HEK293T (cell line): ENCODE measurements at regions not wholly inside any gene's neighbourhood (a gene's known extent, or its start where the extent isn't known, plus 50 kb on each side); places are given as distances from the start of the nearest gene placed in this dataset.

Experiments
- ARNT ChIP-seq: fragments of 450-650 bp; IDR thresholded peaks from 2 replicates; pipeline ENCODE4 v1.6.1; 2017; ENCODE audit warnings: mild to moderate bottlenecking
- BHLHE40 ChIP-seq: fragments of 450-650 bp; IDR thresholded peaks from 2 replicates; pipeline ENCODE4 v1.6.1; 2016; ENCODE audit warnings: mild to moderate bottlenecking, moderate library complexity, borderline replicate concordance
- ELF4 ChIP-seq: fragments of 450-650 bp; IDR thresholded peaks from 2 replicates; pipeline ENCODE4 v1.6.1; 2017; ENCODE audit warnings: antibody characterized with exemption
- FOXA1 ChIP-seq: fragments of 450-650 bp; IDR thresholded peaks from 2 replicates; pipeline ENCODE4 v1.6.1; 2016; ENCODE audit warnings: mild to moderate bottlenecking
- FOXK2 ChIP-seq: fragments of 450-650 bp; IDR thresholded peaks from 2 replicates; pipeline ENCODE4 v1.6.1; 2016; ENCODE audit warnings: mild to moderate bottlenecking
- FOXM1 ChIP-seq: fragments of 450-650 bp; IDR thresholded peaks from 2 replicates; pipeline ENCODE4 v1.6.1; 2017; ENCODE audit warnings: mild to moderate bottlenecking, borderline replicate concordance
- HDGF ChIP-seq: fragments of 450-650 bp; IDR thresholded peaks from 2 replicates; pipeline ENCODE4 v1.6.1; 2017; ENCODE audit warnings: antibody characterized with exemption, borderline replicate concordance
- LEF1 ChIP-seq: fragments of 450-650 bp; IDR thresholded peaks from 2 replicates; pipeline ENCODE4 v1.6.1; 2017; ENCODE audit warnings: mild to moderate bottlenecking, borderline replicate concordance
- NFRKB ChIP-seq: fragments of 450-650 bp; IDR thresholded peaks from 2 replicates; pipeline ENCODE4 v1.6.1; 2016; ENCODE audit warnings: mild to moderate bottlenecking, moderate library complexity
- SP1 ChIP-seq: fragments of 450-650 bp; IDR thresholded peaks from 2 replicates; pipeline ENCODE4 v1.6.1; 2017
- SUZ12 ChIP-seq: fragments of 450-650 bp; IDR thresholded peaks from 2 replicates; pipeline ENCODE4 v1.6.1; 2016; ENCODE audit warnings: mild to moderate bottlenecking
- TARDBP ChIP-seq: fragments of 450-650 bp; IDR thresholded peaks from 2 replicates; pipeline ENCODE4 v1.6.1; 2016
- TF ChIP-seq, protein P1 (sequence below): fragments of 450-650 bp; IDR thresholded peaks from 2 replicates; pipeline ENCODE4 v1.6.1; 2016

DNA sequence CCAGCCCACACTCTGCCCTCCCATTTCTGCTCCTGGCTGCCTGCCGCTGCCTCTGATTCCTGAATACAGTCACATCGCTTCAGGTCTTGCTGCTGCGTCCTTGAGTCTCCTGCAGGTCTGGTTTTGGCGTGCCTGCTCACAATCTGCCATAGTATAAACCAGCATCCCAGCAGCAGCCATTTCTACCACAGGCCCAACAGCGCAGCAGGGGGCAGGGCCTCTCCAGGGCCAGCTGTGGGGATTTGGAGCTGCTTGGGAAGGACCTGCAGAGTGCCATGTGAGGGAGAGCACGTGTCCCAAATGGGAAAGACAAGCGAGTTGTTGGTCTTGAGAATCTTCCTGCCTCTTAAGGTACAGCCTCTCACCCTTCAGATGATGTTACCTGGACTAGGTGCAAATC, 398.3 kb upstream of the PPP2R3A start:
- TF ChIP-seq FOXK2 (no peak), FOXA1 (no peak), HDGF (no peak), FOXM1 (no peak), SUZ12 (no peak), TARDBP (no peak), BHLHE40 (no peak), NFRKB (no peak), LEF1 (no peak), SP1 (no peak), ARNT (no peak), ELF4 (no peak)
- TF ChIP-seq, protein P1, sequence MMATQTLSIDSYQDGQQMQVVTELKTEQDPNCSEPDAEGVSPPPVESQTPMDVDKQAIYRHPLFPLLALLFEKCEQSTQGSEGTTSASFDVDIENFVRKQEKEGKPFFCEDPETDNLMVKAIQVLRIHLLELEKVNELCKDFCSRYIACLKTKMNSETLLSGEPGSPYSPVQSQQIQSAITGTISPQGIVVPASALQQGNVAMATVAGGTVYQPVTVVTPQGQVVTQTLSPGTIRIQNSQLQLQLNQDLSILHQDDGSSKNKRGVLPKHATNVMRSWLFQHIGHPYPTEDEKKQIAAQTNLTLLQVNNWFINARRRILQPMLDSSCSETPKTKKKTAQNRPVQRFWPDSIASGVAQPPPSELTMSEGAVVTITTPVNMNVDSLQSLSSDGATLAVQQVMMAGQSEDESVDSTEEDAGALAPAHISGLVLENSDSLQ: no peak
